MG63 (cell line): ENCODE measurements at regions not wholly inside any gene's neighbourhood (a gene's known extent, or its start where the extent isn't known, plus 50 kb on each side); places are given as distances from the start of the nearest gene placed in this dataset.

ENCODE experiments used
- DNase-seq: peaks from one replicate; pipeline ENCODE4 v3.0.0-alpha.2; 2020
- H3K27me3 ChIP-seq: fragments of 250-450 bp; sonication (Bioruptor Pico); 2 replicates; pipeline ENCODE4 v1.5.1; 2020; ENCODE audit warnings: mild to moderate bottlenecking, moderate library complexity
- H3K36me3 ChIP-seq: fragments of 250-450 bp; sonication (Bioruptor Pico); 2 replicates; pipeline ENCODE4 v1.5.1; 2020; ENCODE audit warnings: mild to moderate bottlenecking, moderate library complexity
- H3K4me3 ChIP-seq: fragments of 250-450 bp; sonication (Bioruptor Pico); 2 replicates; pipeline ENCODE4 v1.5.1; 2020; ENCODE audit warnings: mild to moderate bottlenecking, moderate library complexity
- H3K9me3 ChIP-seq: fragments of 250-450 bp; sonication (Bioruptor Pico); 2 replicates; pipeline ENCODE4 v1.5.1; 2020; ENCODE audit warnings: mild to moderate bottlenecking, moderate library complexity

DNA sequence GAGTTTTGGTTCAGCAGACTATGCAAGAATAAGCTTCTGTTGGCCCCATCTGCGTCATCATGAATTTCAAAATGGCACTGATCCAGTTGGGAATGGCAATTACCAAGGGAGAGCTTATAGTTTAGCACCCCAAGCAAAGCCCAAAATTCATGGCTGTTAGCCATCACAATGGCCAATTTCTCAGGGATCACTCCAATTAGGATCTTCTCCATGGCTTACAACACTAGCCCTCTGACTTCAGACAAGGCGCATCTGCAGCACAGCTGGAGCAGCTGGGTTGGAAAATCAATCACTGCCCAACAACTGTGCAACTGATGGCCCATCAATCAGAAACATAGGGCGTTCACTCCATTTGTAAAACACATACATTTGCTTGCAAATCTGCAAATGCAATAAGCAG, 273.6 kb downstream of the SRBD1 start:
- Histone ChIP-seq H3K36me3 (no peaks in the 10 kb centered on the region), H3K4me3 (no peak overlapping the region), H3K27me3 (no peaks in the 10 kb centered on the region), H3K9me3 (no peaks in the 10 kb centered on the region)
- DNase-seq = no peak

DNA sequence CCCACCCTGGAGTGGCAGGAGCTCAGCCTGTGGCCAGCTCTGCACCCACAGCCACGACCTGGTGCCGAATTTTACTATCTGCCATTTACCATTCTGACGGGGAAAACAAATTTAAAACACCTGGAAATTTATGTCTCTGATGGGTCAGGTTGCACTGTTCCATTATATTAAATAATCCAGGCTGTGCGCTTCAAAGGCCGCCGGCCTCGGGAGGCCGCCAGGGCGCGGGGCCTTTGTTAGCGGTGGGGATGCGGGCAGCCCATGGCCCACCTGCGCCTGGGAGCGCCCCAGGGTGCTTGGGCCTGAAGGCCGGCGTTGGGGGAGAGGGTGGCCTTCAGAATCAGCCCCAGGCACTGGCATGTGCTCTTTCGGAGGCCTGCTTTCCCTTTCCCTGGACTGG, 276.9 kb downstream of the SRBD1 start:
- no peak for DNase-seq
- Histone ChIP-seq H3K36me3 (no peaks in the 10 kb centered on the region), H3K27me3 (no peaks in the 10 kb centered on the region), H3K4me3 (no peak overlapping the region), H3K9me3 (no peaks in the 10 kb centered on the region)

DNA sequence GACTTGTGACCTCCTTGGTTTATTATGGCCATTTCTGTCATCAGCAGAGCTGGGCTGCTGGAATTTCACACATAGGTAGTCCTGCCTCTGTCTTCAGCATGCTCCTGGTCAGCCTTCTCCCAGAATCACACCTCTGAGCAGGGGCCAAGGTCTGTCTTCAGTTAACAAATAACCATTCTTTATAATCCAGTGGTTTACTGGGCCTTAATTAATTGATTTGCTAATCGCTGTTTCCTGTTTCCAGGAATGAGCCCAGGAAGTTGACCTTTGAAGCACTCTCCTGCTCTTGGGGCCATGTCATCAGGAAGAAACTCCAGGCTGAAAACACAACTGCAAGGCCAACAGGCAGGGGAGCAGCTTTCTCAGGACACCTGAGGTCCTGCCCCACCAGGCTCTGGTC, 278.5 kb downstream of the SRBD1 start:
- H3K4me3 ChIP-seq = no peak overlapping the region
- H3K27me3 ChIP-seq = no peaks in the 10 kb centered on the region
- no peaks in the 10 kb centered on the region for H3K9me3 ChIP-seq
- DNase-seq = no peak
- no peaks in the 10 kb centered on the region for H3K36me3 ChIP-seq

DNA sequence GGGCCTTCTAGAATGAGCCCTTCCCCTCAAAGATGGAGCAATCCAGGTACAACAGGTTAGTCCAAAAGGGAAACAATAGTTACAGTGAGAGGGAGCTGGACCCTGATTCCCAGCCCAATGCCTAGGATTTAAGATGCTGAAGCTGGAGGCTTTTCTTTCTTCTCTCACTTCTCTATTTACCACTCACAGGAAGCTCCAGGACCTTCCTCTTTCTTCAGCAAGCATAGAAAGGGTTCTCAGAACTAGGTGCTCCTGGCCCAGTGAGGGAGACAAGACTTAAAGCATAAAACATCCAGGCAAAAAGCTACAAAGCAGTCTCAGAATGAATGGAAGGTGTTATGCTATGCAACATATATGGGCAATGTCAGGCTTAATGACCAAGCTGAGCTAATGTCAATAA, 279.0 kb downstream of the SRBD1 start:
- DNase-seq = no peak
- Histone ChIP-seq H3K36me3 (no peaks in the 10 kb centered on the region), H3K4me3 (no peak overlapping the region), H3K9me3 (no peaks in the 10 kb centered on the region), H3K27me3 (no peaks in the 10 kb centered on the region)

DNA sequence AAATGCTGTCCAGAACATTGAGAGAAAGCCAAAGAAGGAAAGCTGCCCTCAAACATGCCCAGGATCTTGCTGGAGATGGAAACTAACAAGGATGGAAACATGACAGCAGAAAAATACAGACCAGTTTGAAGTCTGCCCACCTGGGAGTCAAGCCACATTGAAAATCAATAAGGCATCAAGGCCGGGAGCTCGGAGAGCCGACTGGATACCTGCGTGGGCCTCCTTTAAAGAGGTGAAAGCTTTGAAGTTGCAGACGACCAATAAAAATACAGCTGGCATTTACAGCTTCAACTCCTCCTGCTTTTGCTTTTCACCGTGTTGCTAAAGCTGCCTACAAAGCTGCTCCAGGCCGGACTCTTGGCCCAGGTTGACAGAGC, 279.7 kb downstream of the SRBD1 start:
- Histone ChIP-seq H3K4me3 (no peak overlapping the region), H3K27me3 (no peaks in the 10 kb centered on the region), H3K36me3 (no peaks in the 10 kb centered on the region), H3K9me3 (no peaks in the 10 kb centered on the region)
- no peak for DNase-seq

DNA sequence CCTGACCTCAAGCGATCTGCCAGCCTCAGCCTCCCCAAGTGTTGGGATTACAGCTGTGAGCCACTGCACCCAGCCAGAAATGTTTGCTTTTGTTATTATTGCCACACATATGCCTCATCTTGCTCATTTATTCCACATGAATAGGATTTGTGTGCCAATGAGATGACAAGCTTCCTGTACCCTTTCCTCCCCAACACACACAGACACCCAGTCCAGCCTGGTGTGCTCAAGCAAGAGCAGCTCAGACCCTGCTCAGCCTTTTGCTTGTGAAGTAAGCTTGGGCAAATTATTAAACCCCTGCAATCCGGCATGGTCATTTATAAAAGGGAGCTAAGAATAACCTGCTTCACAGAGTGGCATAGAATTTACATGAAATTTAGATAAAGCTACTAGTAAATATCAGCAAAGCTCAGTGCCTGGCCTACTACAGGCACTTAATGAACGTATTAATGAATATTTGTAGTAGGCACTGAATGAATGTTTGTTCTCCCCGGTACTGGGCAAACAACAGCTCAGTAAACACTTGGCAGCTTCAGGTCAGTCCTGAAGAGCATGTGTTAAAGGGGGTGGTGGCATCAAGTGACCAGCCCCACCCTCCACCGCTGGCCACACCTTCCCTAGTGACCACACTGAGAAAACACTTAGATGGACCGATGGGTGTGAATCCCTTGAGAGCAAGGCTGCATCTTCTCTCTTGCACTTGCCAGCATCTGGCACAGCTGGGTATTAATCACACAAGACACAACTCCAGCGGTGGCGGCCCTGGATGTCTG, 280.2 kb downstream of the SRBD1 start:
- no peaks in the 10 kb centered on the region for H3K27me3 ChIP-seq
- no peaks in the 10 kb centered on the region for H3K9me3 ChIP-seq
- H3K36me3 ChIP-seq = no peaks in the 10 kb centered on the region
- H3K4me3 ChIP-seq = no peak overlapping the region
- DNase-seq = peak; percentile 69

DNA sequence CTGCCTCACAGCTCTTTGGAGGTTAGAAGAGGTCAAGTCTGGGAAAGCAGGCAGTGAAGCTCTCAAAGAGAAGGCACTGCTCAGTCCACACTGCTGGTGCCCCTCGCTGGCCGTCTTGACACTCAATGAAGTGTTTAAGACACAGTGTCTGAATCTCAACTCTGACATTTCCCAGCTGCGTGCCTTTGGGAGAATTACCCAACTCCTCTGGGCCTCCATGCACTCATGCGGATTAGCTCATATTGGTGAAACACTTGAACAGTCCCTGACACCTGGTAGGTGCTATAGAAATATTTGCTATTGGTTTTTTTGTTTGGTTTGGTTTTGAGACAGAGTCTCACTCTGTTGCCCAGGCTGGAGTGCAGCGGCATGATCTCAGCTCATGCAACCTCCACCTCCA, 281.0 kb downstream of the SRBD1 start:
- no peaks in the 10 kb centered on the region for H3K36me3 ChIP-seq
- no peak for DNase-seq

DNA sequence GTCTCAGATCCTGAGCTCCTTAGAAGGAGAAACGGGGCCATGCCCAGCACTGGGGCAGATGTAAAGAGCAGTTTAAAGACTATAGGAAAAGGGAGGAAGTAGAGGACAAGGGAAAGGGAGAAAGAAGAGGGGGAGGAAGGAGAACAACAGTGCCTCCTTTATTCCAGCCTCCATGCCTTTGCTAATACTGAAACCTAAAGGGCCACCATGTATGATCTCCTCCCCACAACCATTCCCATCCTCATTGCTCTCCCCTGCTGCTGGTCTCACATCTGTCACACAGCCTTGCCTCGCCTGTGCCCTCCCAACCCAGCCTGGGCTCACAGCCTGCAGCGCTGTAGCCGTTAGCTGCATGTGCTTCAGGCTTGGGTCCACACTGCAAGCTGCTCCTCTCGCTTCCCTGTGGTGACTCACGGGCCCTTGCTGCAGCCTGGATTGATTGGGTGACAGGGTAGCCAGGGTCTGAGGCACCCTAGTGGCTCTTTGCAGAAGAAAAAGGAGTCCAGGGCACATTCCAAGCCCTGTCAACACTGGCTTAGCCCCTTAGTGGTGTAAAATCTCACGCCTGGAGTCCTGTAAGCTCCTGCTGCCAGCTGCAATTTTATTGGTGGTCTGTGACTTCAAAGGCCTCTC, 281.9 kb downstream of the SRBD1 start:
- no peaks in the 10 kb centered on the region for H3K27me3 ChIP-seq
- peak; percentile 53 for DNase-seq
- no peaks in the 10 kb centered on the region for H3K36me3 ChIP-seq
- no peak overlapping the region for H3K4me3 ChIP-seq
- H3K9me3 ChIP-seq = no peaks in the 10 kb centered on the region

More for the DNA sequence above, 281.0 kb downstream of the SRBD1 start:
- no peaks in the 10 kb centered on the region for H3K27me3 ChIP-seq
- no peaks in the 10 kb centered on the region for H3K9me3 ChIP-seq
- no peak overlapping the region for H3K4me3 ChIP-seq

DNA sequence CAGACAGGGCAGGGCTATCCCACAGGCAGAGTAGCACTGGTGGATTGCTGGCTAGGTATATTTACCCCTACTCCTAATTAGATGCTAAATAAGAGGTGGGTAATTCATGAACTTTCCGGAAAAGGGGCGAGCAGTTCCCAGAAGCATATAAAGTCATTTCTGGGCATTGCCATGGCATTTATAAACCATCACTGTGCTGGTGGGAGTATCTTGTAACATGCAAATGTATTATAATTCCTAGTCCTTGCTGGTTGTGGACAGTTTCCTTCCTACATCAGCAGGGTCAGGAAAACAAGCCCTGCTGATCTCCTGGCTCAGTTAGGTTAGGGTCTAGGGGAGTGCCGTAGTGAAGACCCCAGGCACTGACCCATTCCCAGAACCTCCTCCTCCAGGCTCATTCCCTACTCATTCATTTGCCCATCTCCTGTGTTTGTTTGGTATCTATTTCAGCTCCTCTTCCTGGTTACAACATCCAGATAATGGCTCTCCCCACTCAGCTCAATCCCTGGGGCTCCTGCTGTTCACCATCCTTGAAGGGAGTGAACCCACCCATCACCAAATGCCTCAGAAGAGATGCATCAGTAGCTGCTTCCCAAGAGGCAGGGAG, 282.7 kb downstream of the SRBD1 start:
- DNase-seq = no peak
- no peaks in the 10 kb centered on the region for H3K9me3 ChIP-seq
- H3K36me3 ChIP-seq = no peaks in the 10 kb centered on the region
- H3K4me3 ChIP-seq = no peak overlapping the region
- no peaks in the 10 kb centered on the region for H3K27me3 ChIP-seq

DNA sequence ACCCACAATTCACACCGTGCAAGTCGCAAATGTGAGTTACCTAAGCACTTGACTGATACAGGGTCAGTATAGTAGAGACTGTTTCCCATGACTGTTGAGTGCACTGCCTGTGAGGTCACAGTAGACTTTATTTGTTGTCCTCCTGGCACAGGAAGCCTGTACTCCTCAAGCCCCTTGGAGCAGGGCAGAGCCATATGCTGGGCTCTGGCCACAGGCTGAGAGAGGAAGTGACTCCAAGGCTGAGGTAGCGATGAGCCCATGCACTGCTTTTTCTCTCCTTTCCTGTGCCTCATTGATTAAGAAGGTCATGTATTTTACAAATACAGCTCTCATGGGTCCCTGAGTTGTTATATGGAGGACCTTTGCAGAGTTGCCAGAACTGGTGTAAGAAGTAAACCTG, 287.7 kb downstream of the SRBD1 start:
- Histone ChIP-seq H3K27me3 (no peaks in the 10 kb centered on the region), H3K9me3 (no peaks in the 10 kb centered on the region), H3K36me3 (no peaks in the 10 kb centered on the region), H3K4me3 (no peak overlapping the region)
- DNase-seq = no peak

DNA sequence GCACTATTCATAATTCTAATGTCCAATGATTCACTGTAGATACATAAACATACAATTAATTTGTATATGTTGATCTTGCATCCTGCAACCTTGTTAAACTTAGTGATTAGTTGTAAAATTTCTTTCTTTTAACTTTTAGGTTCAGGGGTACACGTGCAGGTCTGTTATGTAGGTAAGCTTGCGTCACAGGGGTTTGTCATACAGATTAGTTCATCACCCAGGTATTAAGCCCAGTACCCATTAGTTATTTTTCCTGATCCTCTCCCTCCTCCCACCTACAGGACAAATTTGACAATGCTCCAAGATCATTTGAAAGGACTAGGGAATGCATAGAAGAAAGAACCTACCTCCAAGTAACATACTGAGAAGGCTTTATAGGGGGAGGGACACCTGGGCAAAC, 290.1 kb downstream of the SRBD1 start:
- no peaks in the 10 kb centered on the region for H3K9me3 ChIP-seq
- no peaks in the 10 kb centered on the region for H3K36me3 ChIP-seq
- H3K4me3 ChIP-seq = no peak overlapping the region
- DNase-seq = no peak
- H3K27me3 ChIP-seq = no peaks in the 10 kb centered on the region

DNA sequence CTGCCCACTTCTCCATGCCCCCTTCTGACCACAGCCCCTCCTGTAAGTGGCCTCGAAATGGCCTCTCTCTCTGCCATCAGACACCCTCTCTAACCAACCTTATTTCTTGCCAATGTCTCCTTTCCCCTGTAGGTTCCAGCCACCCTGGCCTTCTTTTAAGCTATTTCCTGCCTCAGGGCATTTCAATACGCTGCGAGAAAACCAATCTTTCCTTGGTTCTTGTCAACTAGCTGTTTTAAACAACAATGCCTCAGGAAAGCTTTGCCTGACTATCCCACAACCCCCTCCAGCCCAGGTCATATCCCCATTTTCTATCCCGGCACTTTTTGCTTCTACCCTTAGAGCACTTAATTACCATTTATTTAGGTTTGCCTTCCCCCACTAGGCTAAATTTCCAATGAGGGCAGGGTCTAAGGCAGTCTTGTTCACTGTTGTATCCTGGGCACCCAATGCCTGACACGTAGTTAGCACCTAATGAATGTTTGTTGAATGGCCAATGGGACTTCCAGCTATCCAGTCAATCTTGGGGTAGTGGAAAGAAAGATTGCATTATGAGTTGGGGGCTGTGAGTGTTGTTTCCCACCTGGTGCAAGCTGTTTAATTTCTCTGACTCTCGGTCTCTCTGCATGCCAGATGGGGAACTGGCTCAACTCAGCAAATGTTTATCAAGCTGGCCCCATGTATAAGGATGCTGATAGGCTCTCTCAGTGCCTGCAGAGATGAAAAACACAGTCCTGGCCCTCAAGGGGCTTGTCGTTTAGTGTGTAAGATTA, 291.2 kb downstream of the SRBD1 start:
- no peak overlapping the region for H3K4me3 ChIP-seq
- no peaks in the 10 kb centered on the region for H3K36me3 ChIP-seq
- DNase-seq = no peak
- no peaks in the 10 kb centered on the region for H3K9me3 ChIP-seq
- no peaks in the 10 kb centered on the region for H3K27me3 ChIP-seq

DNA sequence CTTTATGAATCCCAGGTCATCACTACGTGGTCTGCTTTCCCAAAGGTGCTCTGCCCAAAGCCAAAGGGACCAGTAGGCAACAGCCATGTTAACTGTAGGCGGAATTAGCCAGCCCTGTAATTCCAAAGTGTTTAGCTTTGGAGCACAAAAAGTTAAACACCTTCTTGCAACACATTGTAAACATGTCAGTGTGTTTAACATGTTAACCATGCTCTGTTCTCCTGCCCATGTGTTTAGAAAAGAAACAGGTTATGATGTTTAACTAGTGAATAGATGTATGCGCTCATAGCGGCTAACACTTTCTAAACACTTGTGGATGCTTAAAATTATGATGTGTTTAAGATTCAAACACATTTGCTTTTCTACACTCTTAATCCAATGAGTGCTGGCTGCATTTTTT, 292.4 kb downstream of the SRBD1 start:
- no peaks in the 10 kb centered on the region for H3K36me3 ChIP-seq

DNA sequence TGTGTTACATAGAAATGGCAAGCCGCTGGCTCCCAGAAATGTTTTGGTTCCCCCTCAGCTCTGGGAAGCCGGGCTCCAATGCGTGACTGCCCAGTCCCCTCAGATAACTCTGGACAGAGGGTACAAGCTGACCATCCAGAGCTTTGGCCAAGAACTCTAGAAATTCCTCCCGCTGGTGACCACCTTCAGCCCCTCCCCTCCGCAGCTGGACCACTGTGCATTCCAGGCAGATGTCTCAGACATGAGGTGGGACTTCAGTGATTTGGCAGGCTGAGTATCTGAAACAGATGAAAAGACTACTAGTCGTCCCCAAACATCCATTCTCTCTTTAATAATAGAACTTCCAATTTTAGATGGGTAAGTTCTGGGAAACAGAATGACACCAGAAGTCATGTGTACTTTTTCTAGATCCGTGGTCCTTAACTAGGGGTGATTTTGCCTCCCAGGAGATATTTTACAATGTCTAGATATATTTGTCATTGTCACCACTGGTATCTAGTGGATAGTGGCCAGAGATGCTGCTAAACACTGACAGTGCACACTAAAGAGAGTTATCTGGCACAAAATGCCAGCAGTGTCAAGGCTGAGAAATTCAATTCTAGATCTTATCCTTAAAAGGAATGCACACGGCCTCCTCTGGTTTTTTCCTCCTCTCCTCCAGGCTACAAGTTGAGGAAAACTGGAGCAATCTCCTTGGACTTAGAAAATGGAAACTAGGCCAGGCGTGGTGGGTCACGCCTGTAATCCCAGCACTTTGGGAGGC, 294.3 kb downstream of the SRBD1 start:
- DNase-seq = no peak

More for the DNA sequence above, 292.4 kb downstream of the SRBD1 start:
- Histone ChIP-seq H3K9me3 (no peaks in the 10 kb centered on the region), H3K4me3 (no peak overlapping the region), H3K27me3 (no peaks in the 10 kb centered on the region)
- no peak for DNase-seq

DNA sequence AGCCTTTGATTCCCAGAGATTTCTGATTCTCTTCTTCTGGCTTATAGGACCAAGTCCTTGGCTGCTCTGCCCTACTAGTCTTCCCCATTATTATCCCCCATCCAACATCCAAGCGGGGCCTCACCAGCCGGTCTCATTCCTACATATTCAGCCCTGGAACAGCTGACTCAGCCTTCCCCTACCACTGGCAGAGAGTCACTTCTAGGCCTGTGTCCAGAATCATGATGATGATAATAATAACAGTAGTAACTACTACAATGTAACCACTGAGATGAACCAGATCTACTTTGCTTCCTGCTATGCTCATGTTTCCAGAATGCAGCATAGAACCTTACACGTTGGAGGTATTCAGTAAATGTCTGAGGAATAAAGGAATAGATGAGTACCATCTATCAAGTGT, 295.2 kb downstream of the SRBD1 start:
- no peaks in the 10 kb centered on the region for H3K36me3 ChIP-seq
- DNase-seq = peak; percentile 74
- no peak overlapping the region for H3K4me3 ChIP-seq
- no peaks in the 10 kb centered on the region for H3K27me3 ChIP-seq
- H3K9me3 ChIP-seq = no peaks in the 10 kb centered on the region

More for the DNA sequence above, 294.3 kb downstream of the SRBD1 start:
- no peaks in the 10 kb centered on the region for H3K9me3 ChIP-seq
- H3K27me3 ChIP-seq = no peaks in the 10 kb centered on the region
- H3K36me3 ChIP-seq = no peaks in the 10 kb centered on the region
- no peak overlapping the region for H3K4me3 ChIP-seq

DNA sequence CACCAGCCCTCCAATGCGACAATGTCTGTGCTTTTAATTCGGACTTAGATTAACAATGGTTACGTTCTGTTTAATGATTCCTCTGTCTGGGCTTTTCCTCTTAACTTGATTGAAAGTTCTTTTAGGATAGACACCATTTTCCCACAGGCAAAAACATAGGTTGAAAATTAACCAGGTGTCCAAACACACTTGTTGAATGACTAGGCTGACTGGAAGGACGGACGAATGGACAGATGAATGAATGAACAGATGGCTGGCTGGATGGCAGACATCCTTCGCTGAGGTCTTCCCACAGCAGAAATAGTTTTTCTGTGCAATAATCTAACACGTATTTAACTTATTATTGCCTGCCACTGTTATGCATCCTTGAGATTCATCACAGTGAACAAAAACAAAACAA, 298.8 kb downstream of the SRBD1 start:
- Histone ChIP-seq H3K9me3 (no peaks in the 10 kb centered on the region), H3K36me3 (no peaks in the 10 kb centered on the region), H3K4me3 (no peak overlapping the region), H3K27me3 (no peaks in the 10 kb centered on the region)
- DNase-seq = no peak

DNA sequence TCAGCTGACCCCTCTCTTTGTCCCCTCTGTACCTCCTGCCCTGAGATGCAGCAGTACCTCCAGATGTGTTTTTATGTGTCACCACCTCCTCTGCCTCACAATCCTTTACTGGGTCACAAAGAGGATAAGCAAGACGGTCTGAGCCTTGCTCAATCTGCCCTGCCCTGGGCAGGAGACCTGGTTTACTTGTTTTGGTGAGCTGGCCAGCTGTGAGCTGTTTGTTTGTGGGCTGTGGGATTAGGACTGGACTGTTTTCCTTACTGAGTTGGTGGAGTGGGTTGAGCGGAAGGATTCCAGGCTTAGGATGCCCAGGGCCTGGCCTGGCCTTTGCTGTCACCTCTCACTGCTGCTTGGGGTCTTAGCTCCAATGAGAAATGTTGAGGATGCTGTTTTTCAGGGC, 299.5 kb downstream of the SRBD1 start:
- Histone ChIP-seq H3K9me3 (no peaks in the 10 kb centered on the region), H3K4me3 (no peak overlapping the region), H3K27me3 (no peaks in the 10 kb centered on the region), H3K36me3 (no peaks in the 10 kb centered on the region)
- no peak for DNase-seq
